ENCODE measurements at regions not wholly inside any gene's neighbourhood (a gene's known extent, or its start where the extent isn't known, plus 50 kb on each side); places are given as distances from the start of the nearest gene placed in this dataset.
"Not testable (repeated sequence)": the region's sequence is repeated elsewhere in the genome, so short reads cannot be mapped to it uniquely, and the experiment has no call there.

DNA sequence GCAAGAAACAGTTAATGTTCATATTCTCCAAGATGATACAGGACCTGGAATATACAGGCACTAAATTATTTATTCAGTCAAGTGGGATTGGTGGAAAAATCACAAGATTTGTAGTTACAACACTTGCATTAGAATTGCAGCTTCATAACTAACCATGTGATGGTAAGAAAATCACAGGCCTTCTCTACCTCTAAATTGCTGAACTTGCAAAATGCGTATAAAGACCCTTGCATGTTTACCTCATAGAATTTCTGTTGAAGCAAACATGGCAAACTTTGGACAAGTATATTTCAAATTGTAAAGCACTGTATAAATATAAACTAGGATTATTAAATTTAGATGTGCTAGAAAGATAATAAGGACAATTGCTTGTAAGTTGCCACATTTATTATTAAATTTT, 215.1 kb downstream of the TMA16 start:
- Histone ChIP-seq H3K9me3 (ENCODE audit: control insufficient read depth in 4 of 4, low read length in 3 of 4) (no peaks in the 10 kb centered on the region), H3K4me1 (ENCODE audit: control insufficient read depth in 4 of 4, insufficient read depth in 4 of 4, low read length in 3 of 4) (no peaks in the 10 kb centered on the region), H3K9ac (ENCODE audit: low read depth in 1 of 2, low read length in 2 of 2) (no peak overlapping the region), H3K4me3 (ENCODE audit: low read depth in 1 of 3, low read length in 3 of 3) (no peak overlapping the region), H3K27me3 (ENCODE audit: control insufficient read depth in 4 of 4, insufficient read depth in 4 of 4, low read length in 3 of 4) (no peaks in the 10 kb centered on the region), H3K27ac (ENCODE audit: low read depth in 1 of 2, low read length in 2 of 2) (no peak overlapping the region), H3K36me3 (ENCODE audit: control insufficient read depth in 4 of 4, insufficient read depth in 3 of 4, low read depth in 1 of 4, low read length in 3 of 4) (no peaks in the 10 kb centered on the region)
- no peak for DNase-seq (ENCODE audit: low spot score)
- TF ChIP-seq, protein P1, sequence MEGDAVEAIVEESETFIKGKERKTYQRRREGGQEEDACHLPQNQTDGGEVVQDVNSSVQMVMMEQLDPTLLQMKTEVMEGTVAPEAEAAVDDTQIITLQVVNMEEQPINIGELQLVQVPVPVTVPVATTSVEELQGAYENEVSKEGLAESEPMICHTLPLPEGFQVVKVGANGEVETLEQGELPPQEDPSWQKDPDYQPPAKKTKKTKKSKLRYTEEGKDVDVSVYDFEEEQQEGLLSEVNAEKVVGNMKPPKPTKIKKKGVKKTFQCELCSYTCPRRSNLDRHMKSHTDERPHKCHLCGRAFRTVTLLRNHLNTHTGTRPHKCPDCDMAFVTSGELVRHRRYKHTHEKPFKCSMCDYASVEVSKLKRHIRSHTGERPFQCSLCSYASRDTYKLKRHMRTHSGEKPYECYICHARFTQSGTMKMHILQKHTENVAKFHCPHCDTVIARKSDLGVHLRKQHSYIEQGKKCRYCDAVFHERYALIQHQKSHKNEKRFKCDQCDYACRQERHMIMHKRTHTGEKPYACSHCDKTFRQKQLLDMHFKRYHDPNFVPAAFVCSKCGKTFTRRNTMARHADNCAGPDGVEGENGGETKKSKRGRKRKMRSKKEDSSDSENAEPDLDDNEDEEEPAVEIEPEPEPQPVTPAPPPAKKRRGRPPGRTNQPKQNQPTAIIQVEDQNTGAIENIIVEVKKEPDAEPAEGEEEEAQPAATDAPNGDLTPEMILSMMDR (IDR thresholded peaks at IDR 0.05; ENCODE audit: low read depth, low read length, missing input control) = no peak
- WGBS = 91% methylated on average over 1 of the region's 1 CpG

DNA sequence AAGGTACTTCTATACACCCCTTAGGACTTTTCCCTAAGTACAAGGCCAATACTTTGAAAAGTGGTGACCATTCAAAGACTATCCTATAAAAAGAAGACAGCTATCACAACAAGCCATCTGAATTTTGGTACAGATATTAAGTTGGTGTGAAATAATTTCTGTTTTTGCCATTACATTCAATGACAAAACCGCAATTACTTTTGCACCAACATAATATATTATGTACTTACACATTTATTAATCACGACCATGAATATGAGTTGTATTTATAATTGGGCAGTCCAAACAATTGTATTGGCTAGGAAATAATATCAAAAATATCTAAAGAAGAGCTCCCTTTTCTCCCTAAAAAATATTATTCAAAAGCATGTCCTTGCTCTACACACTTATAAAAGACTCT, 215.7 kb downstream of the TMA16 start:
- WGBS = 70% methylated on average over 2 of the region's 2 CpGs
- TF ChIP-seq, protein P2, sequence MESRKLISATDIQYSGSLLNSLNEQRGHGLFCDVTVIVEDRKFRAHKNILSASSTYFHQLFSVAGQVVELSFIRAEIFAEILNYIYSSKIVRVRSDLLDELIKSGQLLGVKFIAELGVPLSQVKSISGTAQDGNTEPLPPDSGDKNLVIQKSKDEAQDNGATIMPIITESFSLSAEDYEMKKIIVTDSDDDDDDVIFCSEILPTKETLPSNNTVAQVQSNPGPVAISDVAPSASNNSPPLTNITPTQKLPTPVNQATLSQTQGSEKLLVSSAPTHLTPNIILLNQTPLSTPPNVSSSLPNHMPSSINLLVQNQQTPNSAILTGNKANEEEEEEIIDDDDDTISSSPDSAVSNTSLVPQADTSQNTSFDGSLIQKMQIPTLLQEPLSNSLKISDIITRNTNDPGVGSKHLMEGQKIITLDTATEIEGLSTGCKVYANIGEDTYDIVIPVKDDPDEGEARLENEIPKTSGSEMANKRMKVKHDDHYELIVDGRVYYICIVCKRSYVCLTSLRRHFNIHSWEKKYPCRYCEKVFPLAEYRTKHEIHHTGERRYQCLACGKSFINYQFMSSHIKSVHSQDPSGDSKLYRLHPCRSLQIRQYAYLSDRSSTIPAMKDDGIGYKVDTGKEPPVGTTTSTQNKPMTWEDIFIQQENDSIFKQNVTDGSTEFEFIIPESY (IDR thresholded peaks at IDR 0.05) = no peak
- TF ChIP-seq, protein P3, sequence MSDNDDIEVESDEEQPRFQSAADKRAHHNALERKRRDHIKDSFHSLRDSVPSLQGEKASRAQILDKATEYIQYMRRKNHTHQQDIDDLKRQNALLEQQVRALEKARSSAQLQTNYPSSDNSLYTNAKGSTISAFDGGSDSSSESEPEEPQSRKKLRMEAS (IDR thresholded peaks at IDR 0.05) = no peak
- TF ChIP-seq FOXA2 (IDR thresholded peaks at IDR 0.05) (no peak), FOXA1 (IDR thresholded peaks at IDR 0.05) (no peak), GABPA (IDR thresholded peaks at IDR 0.05 in 1 of 2, conservative IDR thresholded peaks at IDR 0.05 in 1 of 2) (no peak)
- H3K36me3 ChIP-seq (ENCODE audit: control insufficient read depth in 4 of 4, insufficient read depth in 3 of 4, low read depth in 1 of 4, low read length in 3 of 4) = no peaks in the 10 kb centered on the region

DNA sequence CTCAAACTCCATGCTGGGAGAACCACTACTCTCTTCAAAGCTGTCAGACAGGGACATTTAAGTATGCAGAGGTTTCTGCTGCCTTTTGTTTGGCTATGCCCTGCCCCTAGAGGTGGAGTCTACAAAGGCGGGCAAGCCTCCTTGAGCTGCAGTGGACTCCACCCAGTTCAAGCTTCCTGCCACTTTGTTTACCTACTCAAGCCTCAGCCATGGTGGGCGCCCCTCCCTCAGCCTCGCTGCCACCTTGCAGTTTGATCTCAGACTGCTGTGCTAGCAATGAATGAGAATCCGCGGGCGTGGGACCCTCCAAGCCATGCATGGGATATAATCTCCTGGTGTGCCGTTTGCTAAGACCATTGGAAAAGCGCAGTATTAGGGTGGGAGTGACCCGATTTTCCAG, 230.0 kb downstream of the TMA16 start:
- H3K9ac ChIP-seq (ENCODE audit: low read depth in 1 of 2, low read length in 2 of 2); H3K9me3 ChIP-seq (ENCODE audit: control insufficient read depth in 4 of 4, low read length in 3 of 4); H3K4me3 ChIP-seq (ENCODE audit: low read depth in 1 of 3, low read length in 3 of 3); H3K36me3 ChIP-seq (ENCODE audit: control insufficient read depth in 4 of 4, insufficient read depth in 3 of 4, low read depth in 1 of 4, low read length in 3 of 4); H3K4me1 ChIP-seq (ENCODE audit: control insufficient read depth in 4 of 4, insufficient read depth in 4 of 4, low read length in 3 of 4); H3K27ac ChIP-seq (ENCODE audit: low read depth in 1 of 2, low read length in 2 of 2); DNase-seq (ENCODE audit: low spot score); H3K27me3 ChIP-seq (ENCODE audit: control insufficient read depth in 4 of 4, insufficient read depth in 4 of 4, low read length in 3 of 4): not testable (repeated sequence)
- WGBS = 88% methylated on average over 9 of the region's 9 CpGs

More for the DNA sequence above, 215.7 kb downstream of the TMA16 start:
- Histone ChIP-seq H3K4me3 (ENCODE audit: low read depth in 1 of 3, low read length in 3 of 3) (no peak overlapping the region), H3K9me3 (ENCODE audit: control insufficient read depth in 4 of 4, low read length in 3 of 4) (no peaks in the 10 kb centered on the region), H3K27me3 (ENCODE audit: control insufficient read depth in 4 of 4, insufficient read depth in 4 of 4, low read length in 3 of 4) (no peaks in the 10 kb centered on the region), H3K27ac (ENCODE audit: low read depth in 1 of 2, low read length in 2 of 2) (no peak overlapping the region), H3K9ac (ENCODE audit: low read depth in 1 of 2, low read length in 2 of 2) (no peak overlapping the region), H3K4me1 (ENCODE audit: control insufficient read depth in 4 of 4, insufficient read depth in 4 of 4, low read length in 3 of 4) (no peaks in the 10 kb centered on the region)
- no peak for DNase-seq (ENCODE audit: low spot score)

DNA sequence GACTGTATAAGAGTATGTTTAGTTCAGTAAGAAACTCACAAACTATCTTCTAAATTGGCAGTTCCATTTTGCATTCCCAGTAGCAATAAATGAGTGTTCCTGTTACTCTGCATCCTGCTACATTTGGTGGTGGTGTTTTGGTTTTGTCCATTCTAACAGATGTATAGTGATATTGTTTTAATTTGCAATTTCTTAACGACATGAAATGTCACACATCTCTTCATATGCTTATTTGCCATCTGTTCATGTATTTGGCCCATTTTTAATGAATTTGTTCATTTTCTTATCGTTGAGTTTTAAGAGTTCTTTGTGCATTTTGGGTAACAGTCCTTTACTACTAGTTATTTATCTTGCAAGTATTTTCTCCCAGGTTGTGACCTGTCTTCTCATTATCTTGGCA, 232.2 kb downstream of the TMA16 start:
- Histone ChIP-seq H3K9me3 (ENCODE audit: control insufficient read depth in 4 of 4, low read length in 3 of 4) (no peaks in the 10 kb centered on the region), H3K27ac (ENCODE audit: low read depth in 1 of 2, low read length in 2 of 2) (no peak overlapping the region), H3K9ac (ENCODE audit: low read depth in 1 of 2, low read length in 2 of 2) (no peak overlapping the region), H3K4me1 (ENCODE audit: control insufficient read depth in 4 of 4, insufficient read depth in 4 of 4, low read length in 3 of 4) (no peaks in the 10 kb centered on the region), H3K27me3 (ENCODE audit: control insufficient read depth in 4 of 4, insufficient read depth in 4 of 4, low read length in 3 of 4) (no peaks in the 10 kb centered on the region), H3K4me3 (ENCODE audit: low read depth in 1 of 3, low read length in 3 of 3) (no peak overlapping the region), H3K36me3 (ENCODE audit: control insufficient read depth in 4 of 4, insufficient read depth in 3 of 4, low read depth in 1 of 4, low read length in 3 of 4) (no peaks in the 10 kb centered on the region)
- TF ChIP-seq, protein P1 (IDR thresholded peaks at IDR 0.05; ENCODE audit: low read depth, low read length, missing input control) = no peak
- TF ChIP-seq JUND (IDR thresholded peaks at IDR 0.05) (no peak), HNF4A (conservative IDR thresholded peaks at IDR 0.05) (no peak), NR2F2 (IDR thresholded peaks at IDR 0.05) (no peak), EGR1 (IDR thresholded peaks at IDR 0.05; ENCODE audit: low read depth in 2 of 2) (no peak), GABPA (IDR thresholded peaks at IDR 0.05 in 1 of 2, conservative IDR thresholded peaks at IDR 0.05 in 1 of 2) (no peak), TAF1 (conservative IDR thresholded peaks at IDR 0.05) (no peak), RXRA (IDR thresholded peaks at IDR 0.05) (no peak), SP1 (IDR thresholded peaks at IDR 0.05) (no peak)
- TF ChIP-seq, protein P3 (IDR thresholded peaks at IDR 0.05) = no peak
- TF ChIP-seq, protein P4, sequence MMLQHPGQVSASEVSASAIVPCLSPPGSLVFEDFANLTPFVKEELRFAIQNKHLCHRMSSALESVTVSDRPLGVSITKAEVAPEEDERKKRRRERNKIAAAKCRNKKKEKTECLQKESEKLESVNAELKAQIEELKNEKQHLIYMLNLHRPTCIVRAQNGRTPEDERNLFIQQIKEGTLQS (IDR thresholded peaks at IDR 0.05) = no peak
- TF ChIP-seq, protein P2 (IDR thresholded peaks at IDR 0.05) = no peak
- WGBS = 62% methylated on average over 2 of the region's 2 CpGs
- no peak for DNase-seq (ENCODE audit: low spot score)

All from liver (tissue), 8 donors.